ENCODE measurements at regions not wholly inside any gene's neighbourhood (a gene's known extent, or its start where the extent isn't known, plus 50 kb on each side); places are given as distances from the start of the nearest gene placed in this dataset.

DNA sequence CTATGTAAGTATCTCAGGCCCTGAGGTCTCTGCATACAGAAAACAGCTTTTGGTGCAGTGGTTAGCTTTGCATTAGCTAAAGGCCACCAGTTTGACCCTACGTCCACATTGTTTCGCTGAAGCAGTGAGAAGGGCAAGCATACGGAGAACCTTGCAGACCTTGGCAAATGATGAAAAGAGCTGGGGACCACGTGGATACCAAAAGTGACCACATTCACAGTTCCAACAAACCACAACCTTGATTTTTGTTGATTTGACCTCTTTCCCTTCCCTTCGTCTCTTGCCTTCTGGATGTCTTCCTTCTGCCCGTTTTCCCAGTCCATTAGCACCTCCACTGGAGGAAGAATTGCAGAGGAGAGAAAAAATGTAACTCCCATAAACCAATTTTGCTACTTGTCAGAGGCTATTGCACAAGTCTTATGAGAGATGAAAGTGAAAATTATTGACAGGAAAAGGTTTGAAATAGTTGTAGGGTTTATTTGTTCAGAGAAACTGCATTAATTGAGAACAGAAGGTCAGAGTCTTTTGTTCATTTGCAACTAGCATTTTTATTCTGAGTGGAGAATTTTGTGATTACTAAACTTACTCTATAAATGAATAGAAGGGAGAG lies 293.9 kb upstream of the HTR2A start:
- TF ChIP-seq, protein P1, sequence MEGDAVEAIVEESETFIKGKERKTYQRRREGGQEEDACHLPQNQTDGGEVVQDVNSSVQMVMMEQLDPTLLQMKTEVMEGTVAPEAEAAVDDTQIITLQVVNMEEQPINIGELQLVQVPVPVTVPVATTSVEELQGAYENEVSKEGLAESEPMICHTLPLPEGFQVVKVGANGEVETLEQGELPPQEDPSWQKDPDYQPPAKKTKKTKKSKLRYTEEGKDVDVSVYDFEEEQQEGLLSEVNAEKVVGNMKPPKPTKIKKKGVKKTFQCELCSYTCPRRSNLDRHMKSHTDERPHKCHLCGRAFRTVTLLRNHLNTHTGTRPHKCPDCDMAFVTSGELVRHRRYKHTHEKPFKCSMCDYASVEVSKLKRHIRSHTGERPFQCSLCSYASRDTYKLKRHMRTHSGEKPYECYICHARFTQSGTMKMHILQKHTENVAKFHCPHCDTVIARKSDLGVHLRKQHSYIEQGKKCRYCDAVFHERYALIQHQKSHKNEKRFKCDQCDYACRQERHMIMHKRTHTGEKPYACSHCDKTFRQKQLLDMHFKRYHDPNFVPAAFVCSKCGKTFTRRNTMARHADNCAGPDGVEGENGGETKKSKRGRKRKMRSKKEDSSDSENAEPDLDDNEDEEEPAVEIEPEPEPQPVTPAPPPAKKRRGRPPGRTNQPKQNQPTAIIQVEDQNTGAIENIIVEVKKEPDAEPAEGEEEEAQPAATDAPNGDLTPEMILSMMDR (conservative IDR thresholded peaks at IDR 0.05; ENCODE audit: low read length), result no peak
- TF ChIP-seq EZH2phosphoT487 (IDR thresholded peaks at IDR 0.05; ENCODE audit: borderline replicate concordance), result no peak

All from Loucy (cell line).